ENCODE measurements at regions not wholly inside any gene's neighbourhood (a gene's known extent, or its start where the extent isn't known, plus 50 kb on each side); places are given as distances from the start of the nearest gene placed in this dataset.

DNA sequence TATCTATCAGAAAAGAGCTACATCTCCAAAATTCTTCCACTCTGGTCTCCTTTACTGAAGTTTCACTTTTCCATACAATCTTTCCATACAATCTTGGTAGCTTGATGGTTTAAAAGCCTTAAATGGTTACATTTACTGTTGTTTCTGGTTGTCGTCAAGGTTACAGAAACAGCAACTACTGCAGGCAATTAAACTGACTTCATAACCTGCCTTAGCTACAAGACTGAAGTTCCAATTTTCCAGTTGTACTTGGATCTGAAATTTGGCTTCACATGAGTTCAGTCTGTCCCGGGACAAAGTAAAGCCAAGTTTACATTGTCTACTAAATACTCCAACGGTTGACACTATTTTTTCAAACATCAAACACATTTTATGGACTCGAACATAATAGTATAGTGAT, 326.4 kb downstream of the ANKRD50 start:
- no peaks in the 10 kb centered on the region for H3K36me3 ChIP-seq
- no peak for ATAC-seq
- WGBS (ENCODE audit: insufficient coverage, low coverage, low lambda C conversion rate, missing lambda C conversion rate), result 56% methylated on average over 4 of the region's 4 CpGs
- no peaks in the 10 kb centered on the region for H3K4me1 ChIP-seq
- no peak overlapping the region for H3K27ac ChIP-seq
- no peak overlapping the region for H3K4me3 ChIP-seq
- TF ChIP-seq POLR2A (IDR thresholded peaks at IDR 0.05), result no peak
- TF ChIP-seq, protein P1, sequence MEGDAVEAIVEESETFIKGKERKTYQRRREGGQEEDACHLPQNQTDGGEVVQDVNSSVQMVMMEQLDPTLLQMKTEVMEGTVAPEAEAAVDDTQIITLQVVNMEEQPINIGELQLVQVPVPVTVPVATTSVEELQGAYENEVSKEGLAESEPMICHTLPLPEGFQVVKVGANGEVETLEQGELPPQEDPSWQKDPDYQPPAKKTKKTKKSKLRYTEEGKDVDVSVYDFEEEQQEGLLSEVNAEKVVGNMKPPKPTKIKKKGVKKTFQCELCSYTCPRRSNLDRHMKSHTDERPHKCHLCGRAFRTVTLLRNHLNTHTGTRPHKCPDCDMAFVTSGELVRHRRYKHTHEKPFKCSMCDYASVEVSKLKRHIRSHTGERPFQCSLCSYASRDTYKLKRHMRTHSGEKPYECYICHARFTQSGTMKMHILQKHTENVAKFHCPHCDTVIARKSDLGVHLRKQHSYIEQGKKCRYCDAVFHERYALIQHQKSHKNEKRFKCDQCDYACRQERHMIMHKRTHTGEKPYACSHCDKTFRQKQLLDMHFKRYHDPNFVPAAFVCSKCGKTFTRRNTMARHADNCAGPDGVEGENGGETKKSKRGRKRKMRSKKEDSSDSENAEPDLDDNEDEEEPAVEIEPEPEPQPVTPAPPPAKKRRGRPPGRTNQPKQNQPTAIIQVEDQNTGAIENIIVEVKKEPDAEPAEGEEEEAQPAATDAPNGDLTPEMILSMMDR (IDR thresholded peaks at IDR 0.05), result no peak
- intact Hi-C loops (cut with DNase I), result no loop called here
- no peak for DNase-seq
- H3K27me3 ChIP-seq, result no peaks in the 10 kb centered on the region
- H3K9me3 ChIP-seq, result no peaks in the 10 kb centered on the region

DNA sequence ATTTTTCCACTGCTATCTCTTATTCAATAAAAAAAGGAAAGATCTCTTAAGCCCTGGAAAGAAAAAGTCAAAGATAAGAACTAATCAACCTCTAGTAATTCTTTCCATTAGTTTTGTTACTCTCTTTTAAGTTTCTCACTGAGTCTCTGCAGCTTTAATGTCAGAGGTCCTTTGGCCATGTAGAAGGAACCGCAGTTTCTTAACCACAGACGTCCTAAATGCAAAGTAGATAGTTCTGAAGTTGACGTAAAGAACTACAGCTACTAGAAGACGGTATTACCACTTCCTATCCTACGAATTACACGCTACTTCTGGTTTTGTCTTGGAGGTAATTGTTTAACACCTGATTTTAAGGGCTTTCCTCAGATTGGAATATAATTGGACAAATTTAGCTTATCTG, 325.9 kb downstream of the ANKRD50 start:
- intact Hi-C loops (cut with DNase I), result no loop called here
- H3K4me3 ChIP-seq, result no peak overlapping the region
- H3K9me3 ChIP-seq, result no peaks in the 10 kb centered on the region
- no peaks in the 10 kb centered on the region for H3K27me3 ChIP-seq
- no peak for DNase-seq
- H3K4me1 ChIP-seq, result no peaks in the 10 kb centered on the region
- no peak overlapping the region for H3K27ac ChIP-seq
- H3K36me3 ChIP-seq, result no peaks in the 10 kb centered on the region
- no peak for ATAC-seq
- TF ChIP-seq POLR2A (IDR thresholded peaks at IDR 0.05), result no peak
- TF ChIP-seq, protein P1 (IDR thresholded peaks at IDR 0.05), result no peak
- 60% methylated on average over 6 of the region's 6 CpGs for WGBS (ENCODE audit: insufficient coverage, low coverage, low lambda C conversion rate, missing lambda C conversion rate)

DNA sequence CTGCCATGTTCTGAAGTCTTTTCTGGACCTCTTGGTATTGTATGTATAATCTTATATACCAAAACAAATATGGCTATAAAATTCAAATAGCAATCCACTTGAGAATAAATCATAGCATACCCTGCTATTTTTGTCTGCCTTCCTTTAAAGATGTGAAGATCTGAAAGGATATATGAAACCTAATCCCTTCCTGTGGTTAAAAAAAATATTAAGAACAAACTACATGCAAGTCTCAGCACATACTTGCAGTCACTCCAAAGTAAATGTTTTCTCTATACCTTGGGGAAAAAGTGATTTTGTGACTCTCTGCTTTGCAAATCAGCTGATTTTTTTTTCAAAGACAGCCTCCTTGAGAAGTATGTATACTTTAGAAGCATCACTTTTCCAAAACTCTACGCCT, 322.9 kb downstream of the ANKRD50 start:
- WGBS (ENCODE audit: insufficient coverage, low coverage, low lambda C conversion rate, missing lambda C conversion rate), result 71% methylated on average over 1 of the region's 1 CpG
- no peaks in the 10 kb centered on the region for H3K36me3 ChIP-seq
- no peak overlapping the region for H3K4me3 ChIP-seq
- no peaks in the 10 kb centered on the region for H3K27me3 ChIP-seq
- ATAC-seq, result no peak
- no peak for DNase-seq
- no peaks in the 10 kb centered on the region for H3K9me3 ChIP-seq
- intact Hi-C loops (cut with DNase I), result no loop called here
- H3K4me1 ChIP-seq, result no peaks in the 10 kb centered on the region
- no peak overlapping the region for H3K27ac ChIP-seq
- TF ChIP-seq POLR2A (IDR thresholded peaks at IDR 0.05), result no peak
- TF ChIP-seq, protein P1 (IDR thresholded peaks at IDR 0.05), result no peak

DNA sequence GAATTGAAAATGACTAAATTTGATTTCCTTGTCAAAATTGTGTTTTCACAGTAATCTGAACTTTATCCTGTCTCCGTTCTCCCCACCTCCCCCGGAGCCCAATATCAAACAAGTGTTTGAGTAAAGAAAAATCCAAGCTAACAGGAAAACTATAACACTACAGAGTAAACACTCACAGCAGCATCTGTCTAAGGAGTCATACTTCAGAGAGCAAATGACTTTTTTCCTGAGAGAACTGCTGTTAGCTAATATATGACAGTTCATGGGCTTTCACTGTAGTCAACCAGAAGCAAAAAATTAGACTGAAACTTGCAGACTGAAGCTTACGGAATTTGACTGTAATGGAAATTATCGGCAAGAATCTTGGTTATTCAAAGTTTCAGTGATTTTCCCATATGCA, 321.7 kb downstream of the ANKRD50 start:
- no peak overlapping the region for H3K27ac ChIP-seq
- no peaks in the 10 kb centered on the region for H3K27me3 ChIP-seq
- no peaks in the 10 kb centered on the region for H3K36me3 ChIP-seq
- no peak for DNase-seq
- intact Hi-C loops (cut with DNase I), result no loop called here
- no peaks in the 10 kb centered on the region for H3K4me1 ChIP-seq
- H3K9me3 ChIP-seq, result no peaks in the 10 kb centered on the region
- no peak overlapping the region for H3K4me3 ChIP-seq
- TF ChIP-seq, protein P1 (IDR thresholded peaks at IDR 0.05), result no peak
- TF ChIP-seq POLR2A (IDR thresholded peaks at IDR 0.05), result no peak
- 58% methylated on average over 4 of the region's 4 CpGs for WGBS (ENCODE audit: insufficient coverage, low coverage, low lambda C conversion rate, missing lambda C conversion rate)
- no peak for ATAC-seq

DNA sequence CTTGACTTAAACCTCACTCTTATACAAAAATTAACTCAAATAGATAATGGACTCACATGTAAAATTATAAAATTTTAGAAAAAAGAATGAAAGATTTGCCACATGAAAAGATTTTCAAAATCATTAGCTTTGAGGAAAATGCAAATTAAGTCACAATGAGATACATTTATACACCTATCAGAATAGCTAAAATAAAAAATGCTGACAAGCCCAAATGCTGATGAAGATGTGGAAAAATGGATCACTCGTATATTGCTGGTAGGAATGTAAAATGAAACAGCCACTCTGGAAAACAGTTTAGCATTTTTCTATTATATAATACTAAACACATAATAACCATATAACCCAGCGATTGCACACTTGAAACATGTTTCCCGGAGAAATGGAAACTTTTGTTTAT, 316.2 kb downstream of the ANKRD50 start:
- DNase-seq, result no peak
- H3K27me3 ChIP-seq, result no peaks in the 10 kb centered on the region
- H3K36me3 ChIP-seq, result no peaks in the 10 kb centered on the region
- H3K4me3 ChIP-seq, result no peak overlapping the region
- no peak for ATAC-seq
- H3K4me1 ChIP-seq, result no peaks in the 10 kb centered on the region
- intact Hi-C loops (cut with DNase I), result no loop called here
- H3K9me3 ChIP-seq, result no peaks in the 10 kb centered on the region
- no peak overlapping the region for H3K27ac ChIP-seq
- WGBS (ENCODE audit: insufficient coverage, low coverage, low lambda C conversion rate, missing lambda C conversion rate), result 71% methylated on average over 3 of the region's 3 CpGs
- TF ChIP-seq, protein P1 (IDR thresholded peaks at IDR 0.05), result no peak
- no peak for TF ChIP-seq POLR2A (IDR thresholded peaks at IDR 0.05)
